PC-9 (cell line): ENCODE measurements at regions not wholly inside any gene's neighbourhood (a gene's known extent, or its start where the extent isn't known, plus 50 kb on each side); places are given as distances from the start of the nearest gene placed in this dataset.

Experiments used
- BruUV-seq: library from RNA; stranded (reverse); fragments of 400-500 nt; replicated peaks from 2 replicates; lab custom pipeline; 2021; lab: Mats Ljungman, UMichigan
- CTCF ChIA-PET: fragments of 300-600 bp; sonication (Branson Sonifier 250); formaldehyde crosslinking; loops from one replicate; lab custom pipeline; 2022; ENCODE audit warnings: antibody characterized with exemption; lab: Charles Lee
- POLR2A ChIA-PET: fragments of 300-600 bp; sonication (Branson Sonifier 250); formaldehyde crosslinking; loops from one replicate; lab custom pipeline; 2022; ENCODE audit warnings: antibody characterized with exemption; ENCODE audit not compliant: unreplicated experiment; lab: Charles Lee
- DNase-seq, 2 experiments: peaks; one replicate each; pipeline versions ENCODE4 v3.0.0 to v3.0.0-alpha.2; 2015 to 2022; ENCODE audit warnings: mixed read lengths in 1 of 2
- H2AFZ ChIP-seq: fragments of 200-600 bp; sonication (generic); 2 replicates; pipeline ENCODE4 v1.8.1; 2017; ENCODE audit warnings: antibody characterized with exemption
- H3F3A ChIP-seq: fragments of 200-600 bp; sonication (generic); 2 replicates; pipeline ENCODE4 v1.8.1; 2017; ENCODE audit warnings: antibody characterized with exemption, mild to moderate bottlenecking, low read depth; ENCODE audit not compliant: insufficient read depth
- H3K27ac ChIP-seq: fragments of 200-600 bp; sonication (generic); 2 replicates; pipeline ENCODE4 v1.6.1; 2016; ENCODE audit warnings: mixed run types
- H3K27me3 ChIP-seq: fragments of 200-600 bp; sonication (generic); 2 replicates; pipeline ENCODE4 v1.6.1; 2016; ENCODE audit warnings: low read depth, mixed run types; ENCODE audit not compliant: insufficient read depth
- H3K36me3 ChIP-seq: fragments of 200-600 bp; sonication (generic); 2 replicates; pipeline ENCODE4 v1.6.1; 2016; ENCODE audit warnings: low read depth, mixed run types
- H3K4me1 ChIP-seq: fragments of 200-600 bp; sonication (generic); replicated peaks from 2 replicates; pipeline ENCODE4 v1.6.1; 2016; ENCODE audit warnings: mixed run types; ENCODE audit not compliant: insufficient read depth
- H3K4me2 ChIP-seq: fragments of 200-600 bp; sonication (generic); 2 replicates; pipeline ENCODE4 v1.6.1; 2017; ENCODE audit warnings: mixed run types
- H3K4me3 ChIP-seq: fragments of 200-600 bp; sonication (generic); 2 replicates; pipeline ENCODE4 v1.6.1; 2016; ENCODE audit warnings: mixed run types
- H3K79me2 ChIP-seq: fragments of 200-600 bp; sonication (generic); 2 replicates; pipeline ENCODE4 v1.6.1; 2017; ENCODE audit warnings: low read depth, mixed run types
- H3K9me2 ChIP-seq: fragments of 200-600 bp; sonication (generic); 2 replicates; pipeline ENCODE4 v1.8.1; 2017; ENCODE audit warnings: mild to moderate bottlenecking; ENCODE audit not compliant: insufficient read depth
- H3K9me3 ChIP-seq: fragments of 200-600 bp; sonication (generic); 2 replicates; pipeline ENCODE4 v1.8.1; 2016; ENCODE audit warnings: low read depth; ENCODE audit not compliant: insufficient read depth
- H4K20me1 ChIP-seq: fragments of 200-600 bp; sonication (generic); 2 replicates; pipeline ENCODE4 v1.8.1; 2017; ENCODE audit not compliant: insufficient read depth
- CTCF ChIP-seq: fragments of 200-600 bp; sonication (generic); conservative IDR thresholded peaks from 2 replicates; pipeline ENCODE4 v1.6.1; 2017; ENCODE audit warnings: mixed run types, antibody characterized with exemption, mild to moderate bottlenecking, moderate library complexity
- EZH2 ChIP-seq: fragments of 200-600 bp; sonication (generic); IDR thresholded peaks from 2 replicates; pipeline ENCODE4 v1.8.0; 2017; ENCODE audit warnings: antibody characterized with exemption, low read depth
- intact Hi-C: fragments of 100-400 bp; cut with micrococcal nuclease; formaldehyde crosslinking; loops from one replicate; pipeline ENCODE4 v1.10.0; 2022; ENCODE audit not compliant: unreplicated experiment

- no peaks in the 10 kb centered on the region for H3K9me3 ChIP-seq
- H3K36me3 ChIP-seq: no peaks in the 10 kb centered on the region
- no TSS peak for BruUV-seq
- intact Hi-C loops: loop anchor here (10.0 kb wide), 1 partner anchor 55 kb away; no protein-coding TSS in a partner anchor
- no peaks in the 10 kb centered on the region for H3K9me2 ChIP-seq
- H2AFZ ChIP-seq: no peak overlapping the region
- no peaks in the 10 kb centered on the region for H4K20me1 ChIP-seq
- no peaks in the 10 kb centered on the region for H3K27me3 ChIP-seq
- no peaks in the 10 kb centered on the region for H3K79me2 ChIP-seq
- TF ChIP-seq EZH2 (no peak), CTCF (peak; percentile 70)
- no peak overlapping the region for H3K4me2 ChIP-seq
- H3K4me1 ChIP-seq: no peaks in the 10 kb centered on the region
- no peak overlapping the region for H3K4me3 ChIP-seq
- ChIA-PET CTCF (interaction anchor here (0.6 kb wide), 1 partner anchor 621 kb away, joined by 3 read pairs; no protein-coding TSS in a partner anchor), POLR2A (no interaction called here)
- no peak overlapping the region for H3K27ac ChIP-seq
- DNase-seq: no peak
- no peaks in the 10 kb centered on the region for H3F3A ChIP-seq
These were observed 2700.2 kb downstream of the PCDH9 start for GRCh38 chr13:64529874-64530485.

GRCh38 chr13:64528838-64529237, 2701.3 kb downstream of the PCDH9 start:
- H3K79me2 ChIP-seq: no peaks in the 10 kb centered on the region
- ChIA-PET POLR2A (no interaction called here), CTCF (no interaction called here)
- 0 out of 2 replicates have a peak overlapping the region, but pooled peaks have one; percentile 6 for H2AFZ ChIP-seq
- H3K9me2 ChIP-seq: no peaks in the 10 kb centered on the region; the same call in 1 of the 2 replicates
- H3K36me3 ChIP-seq: no peaks in the 10 kb centered on the region
- intact Hi-C loops: no loop called here
- H3K4me3 ChIP-seq: no peak overlapping the region
- DNase-seq: no peak
- TF ChIP-seq EZH2: no peak
- TF ChIP-seq CTCF: no peak
- no peaks in the 10 kb centered on the region for H3K4me1 ChIP-seq
- H3K9me3 ChIP-seq: no peaks in the 10 kb centered on the region
- H3K27ac ChIP-seq: no peak overlapping the region
- no peaks in the 10 kb centered on the region for H3F3A ChIP-seq
- H3K27me3 ChIP-seq: no peaks in the 10 kb centered on the region
- H3K4me2 ChIP-seq: no peak overlapping the region
- H4K20me1 ChIP-seq: no peaks in the 10 kb centered on the region
- BruUV-seq: no TSS peak

GRCh38 chr13:64527561-64527960, 2702.6 kb downstream of the PCDH9 start:
- H2AFZ ChIP-seq: no peak overlapping the region
- H3K4me2 ChIP-seq: no peak overlapping the region
- BruUV-seq: no TSS peak
- H4K20me1 ChIP-seq: no peaks in the 10 kb centered on the region
- CTCF ChIA-PET: no interaction called here
- no peak for DNase-seq
- no peaks in the 10 kb centered on the region for H3K4me1 ChIP-seq
- no peak overlapping the region for H3K4me3 ChIP-seq
- H3K9me3 ChIP-seq: no peaks in the 10 kb centered on the region
- H3K9me2 ChIP-seq: no peaks in the 10 kb centered on the region; the same call in 1 of the 2 replicates
- POLR2A ChIA-PET: no interaction called here
- no peaks in the 10 kb centered on the region for H3K79me2 ChIP-seq
- intact Hi-C loops: no loop called here
- no peaks in the 10 kb centered on the region for H3K36me3 ChIP-seq
- no peak overlapping the region for H3K27ac ChIP-seq
- no peaks in the 10 kb centered on the region for H3F3A ChIP-seq
- no peaks in the 10 kb centered on the region for H3K27me3 ChIP-seq
- TF ChIP-seq CTCF (no peak), EZH2 (no peak)
